ENCODE measurements at regions not wholly inside any gene's neighbourhood (a gene's known extent, or its start where the extent isn't known, plus 50 kb on each side); places are given as distances from the start of the nearest gene placed in this dataset.
"Not testable (repeated sequence)": the region's sequence is repeated elsewhere in the genome, so short reads cannot be mapped to it uniquely, and the experiment has no call there.

DNA sequence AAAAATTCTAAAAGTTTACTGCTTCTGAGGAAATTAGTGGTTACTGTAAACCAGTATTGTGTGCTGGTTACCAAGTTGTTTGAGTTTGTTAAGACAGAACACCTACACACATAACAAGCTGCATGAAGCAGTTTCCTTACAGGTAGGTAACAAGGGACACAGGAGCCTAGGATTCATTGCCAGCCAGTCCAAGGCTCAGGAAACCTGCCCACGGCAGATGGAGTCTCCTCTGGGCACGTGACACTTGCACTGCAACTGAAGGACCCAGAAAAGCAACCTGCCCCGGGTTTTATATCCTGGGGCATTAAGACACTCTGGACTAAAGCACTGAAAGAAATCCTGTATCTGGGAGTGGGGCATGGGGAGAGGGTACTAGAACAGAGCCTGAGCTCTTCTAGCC is 639.3 kb downstream of the ADCYAP1 start:
- Histone ChIP-seq H3F3A (ENCODE audit: insufficient read depth, low read length) (no peaks in the 10 kb centered on the region), H3K79me2 (ENCODE audit: low read length) (no peaks in the 10 kb centered on the region), H3K27ac (ENCODE audit: low read length) (no peak overlapping the region), H3K36me3 (replicated peaks; ENCODE audit: insufficient read depth, low read length) (no peaks in the 10 kb centered on the region), H3K9ac (ENCODE audit: low read length) (no peak overlapping the region), H3K4me2 (ENCODE audit: low read depth, low read length) (no peak overlapping the region), H3K27me3 (replicated peaks; ENCODE audit: insufficient read depth, low read length) (no peaks in the 10 kb centered on the region), H4K20me1 (ENCODE audit: insufficient read depth, low read length) (no peaks in the 10 kb centered on the region), H3K4me1 (ENCODE audit: low read length) (no peaks in the 10 kb centered on the region), H3K4me3 (ENCODE audit: low read length) (no peak overlapping the region), H3K9me3 (replicated peaks; ENCODE audit: insufficient read depth, low read length) (no peaks in the 10 kb centered on the region), H3K9me2 (replicated peaks; ENCODE audit: insufficient read depth, low read length) (no peaks in the 10 kb centered on the region), H2AFZ (ENCODE audit: low read length) (no peak overlapping the region)
- TF ChIP-seq, protein P1, sequence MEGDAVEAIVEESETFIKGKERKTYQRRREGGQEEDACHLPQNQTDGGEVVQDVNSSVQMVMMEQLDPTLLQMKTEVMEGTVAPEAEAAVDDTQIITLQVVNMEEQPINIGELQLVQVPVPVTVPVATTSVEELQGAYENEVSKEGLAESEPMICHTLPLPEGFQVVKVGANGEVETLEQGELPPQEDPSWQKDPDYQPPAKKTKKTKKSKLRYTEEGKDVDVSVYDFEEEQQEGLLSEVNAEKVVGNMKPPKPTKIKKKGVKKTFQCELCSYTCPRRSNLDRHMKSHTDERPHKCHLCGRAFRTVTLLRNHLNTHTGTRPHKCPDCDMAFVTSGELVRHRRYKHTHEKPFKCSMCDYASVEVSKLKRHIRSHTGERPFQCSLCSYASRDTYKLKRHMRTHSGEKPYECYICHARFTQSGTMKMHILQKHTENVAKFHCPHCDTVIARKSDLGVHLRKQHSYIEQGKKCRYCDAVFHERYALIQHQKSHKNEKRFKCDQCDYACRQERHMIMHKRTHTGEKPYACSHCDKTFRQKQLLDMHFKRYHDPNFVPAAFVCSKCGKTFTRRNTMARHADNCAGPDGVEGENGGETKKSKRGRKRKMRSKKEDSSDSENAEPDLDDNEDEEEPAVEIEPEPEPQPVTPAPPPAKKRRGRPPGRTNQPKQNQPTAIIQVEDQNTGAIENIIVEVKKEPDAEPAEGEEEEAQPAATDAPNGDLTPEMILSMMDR (IDR thresholded peaks at IDR 0.05; ENCODE audit: low read length): no peak
- TF ChIP-seq EZH2 (optimal IDR thresholded peaks at IDR 0.05; ENCODE audit: low read depth, low read length): no peak
- TF ChIP-seq EZH2phosphoT487 (IDR thresholded peaks at IDR 0.05; ENCODE audit: low read length): no peak
- no peak for DNase-seq

DNA sequence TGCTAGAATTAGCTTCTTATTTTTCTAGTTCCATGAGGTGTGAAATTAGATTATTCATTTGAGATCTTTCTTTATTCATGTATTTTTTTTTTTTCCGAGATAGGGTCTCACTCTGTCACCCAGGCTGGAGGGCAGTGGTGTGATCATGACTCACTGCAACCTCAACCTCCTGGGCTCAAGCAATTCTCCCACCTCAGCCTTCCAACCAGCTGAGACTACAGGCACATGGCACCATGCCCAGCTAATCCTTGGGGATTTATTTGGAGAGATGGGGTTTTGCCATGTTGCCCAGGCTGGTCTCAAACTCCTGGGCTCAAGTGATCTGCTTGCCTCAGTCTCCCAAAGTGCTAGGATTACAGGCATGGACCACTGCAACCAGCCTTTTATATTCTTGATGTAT is 653.0 kb downstream of the ADCYAP1 start:
- not testable (repeated sequence) for H3K9me2 ChIP-seq (replicated peaks; ENCODE audit: insufficient read depth, low read length); H3K4me3 ChIP-seq (ENCODE audit: low read length); H3K27ac ChIP-seq (ENCODE audit: low read length); DNase-seq; H3K9me3 ChIP-seq (replicated peaks; ENCODE audit: insufficient read depth, low read length); H3K36me3 ChIP-seq (replicated peaks; ENCODE audit: insufficient read depth, low read length); H3K4me2 ChIP-seq (ENCODE audit: low read depth, low read length); H3F3A ChIP-seq (ENCODE audit: insufficient read depth, low read length); H3K9ac ChIP-seq (ENCODE audit: low read length); H3K79me2 ChIP-seq (ENCODE audit: low read length); H4K20me1 ChIP-seq (ENCODE audit: insufficient read depth, low read length); H3K27me3 ChIP-seq (replicated peaks; ENCODE audit: insufficient read depth, low read length); H3K4me1 ChIP-seq (ENCODE audit: low read length); H2AFZ ChIP-seq (ENCODE audit: low read length)

DNA sequence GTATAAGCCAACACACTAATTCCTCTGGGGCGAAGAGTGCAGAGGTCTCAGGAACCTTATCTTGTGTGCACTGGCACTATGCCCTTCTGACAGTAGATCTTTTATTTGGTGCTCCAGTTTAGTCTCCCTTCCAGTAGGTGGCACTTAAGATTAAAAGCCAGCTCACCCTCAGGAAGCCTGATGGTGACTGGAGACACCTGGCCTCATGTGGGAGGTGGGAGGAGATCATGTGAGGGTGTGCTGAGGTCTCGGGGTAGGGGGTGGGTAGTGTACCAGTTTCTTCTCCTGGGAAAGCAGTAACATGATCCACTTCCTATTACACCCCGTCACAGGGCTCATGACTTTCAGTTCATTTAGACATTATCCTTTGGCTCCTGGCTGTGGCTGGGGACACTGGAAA is 654.9 kb downstream of the ADCYAP1 start:
- H3K79me2 ChIP-seq (ENCODE audit: low read length): no peaks in the 10 kb centered on the region

DNA sequence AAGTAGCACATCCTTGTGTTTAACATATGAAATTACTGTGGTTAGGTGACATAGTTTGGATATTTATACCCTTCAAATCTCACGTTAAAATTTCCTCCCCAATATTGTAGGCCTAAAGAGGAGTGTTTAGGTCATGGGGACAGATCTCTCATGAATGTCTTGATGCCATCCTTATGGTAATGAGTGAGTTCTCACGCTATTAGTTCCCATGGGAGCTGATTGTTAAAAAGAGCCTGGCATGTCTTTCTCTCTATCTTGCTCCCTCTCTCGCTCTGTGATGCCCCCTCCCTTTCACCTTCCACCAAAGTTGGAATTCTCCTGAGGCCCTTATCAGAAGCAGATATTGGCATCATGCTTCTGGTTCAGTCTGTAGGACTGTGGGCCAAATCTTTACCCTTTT is 660.1 kb downstream of the ADCYAP1 start:
- H3K9me3 ChIP-seq (replicated peaks; ENCODE audit: insufficient read depth, low read length): no peaks in the 10 kb centered on the region
- H3K9ac ChIP-seq (ENCODE audit: low read length): no peak overlapping the region
- H4K20me1 ChIP-seq (ENCODE audit: insufficient read depth, low read length): no peaks in the 10 kb centered on the region
- H3K27ac ChIP-seq (ENCODE audit: low read length): no peak overlapping the region
- H3K27me3 ChIP-seq (replicated peaks; ENCODE audit: insufficient read depth, low read length): no peaks in the 10 kb centered on the region
- H3K9me2 ChIP-seq (replicated peaks; ENCODE audit: insufficient read depth, low read length): no peaks in the 10 kb centered on the region
- no peaks in the 10 kb centered on the region for H3K4me1 ChIP-seq (ENCODE audit: low read length)
- H3K36me3 ChIP-seq (replicated peaks; ENCODE audit: insufficient read depth, low read length): no peaks in the 10 kb centered on the region
- no peaks in the 10 kb centered on the region for H3K79me2 ChIP-seq (ENCODE audit: low read length)
- DNase-seq: no peak
- H3F3A ChIP-seq (ENCODE audit: insufficient read depth, low read length): no peaks in the 10 kb centered on the region
- H2AFZ ChIP-seq (ENCODE audit: low read length): no peak overlapping the region
- TF ChIP-seq EZH2 (optimal IDR thresholded peaks at IDR 0.05; ENCODE audit: low read depth, low read length): no peak
- TF ChIP-seq EZH2phosphoT487 (IDR thresholded peaks at IDR 0.05; ENCODE audit: low read length): no peak
- TF ChIP-seq, protein P1 (IDR thresholded peaks at IDR 0.05; ENCODE audit: low read length): no peak
- H3K4me2 ChIP-seq (ENCODE audit: low read depth, low read length): no peak overlapping the region
- H3K4me3 ChIP-seq (ENCODE audit: low read length): no peak overlapping the region

More for the DNA sequence above, 654.9 kb downstream of the ADCYAP1 start:
- Histone ChIP-seq H3K9me2 (replicated peaks; ENCODE audit: insufficient read depth, low read length) (no peaks in the 10 kb centered on the region), H3K4me1 (ENCODE audit: low read length) (no peaks in the 10 kb centered on the region), H3K36me3 (replicated peaks; ENCODE audit: insufficient read depth, low read length) (no peaks in the 10 kb centered on the region), H3K9ac (ENCODE audit: low read length) (no peak overlapping the region), H4K20me1 (ENCODE audit: insufficient read depth, low read length) (no peaks in the 10 kb centered on the region), H2AFZ (ENCODE audit: low read length) (no peak overlapping the region), H3K9me3 (replicated peaks; ENCODE audit: insufficient read depth, low read length) (no peaks in the 10 kb centered on the region), H3K27me3 (replicated peaks; ENCODE audit: insufficient read depth, low read length) (no peaks in the 10 kb centered on the region), H3K4me3 (ENCODE audit: low read length) (no peak overlapping the region), H3K27ac (ENCODE audit: low read length) (no peak overlapping the region), H3K4me2 (ENCODE audit: low read depth, low read length) (no peak overlapping the region), H3F3A (ENCODE audit: insufficient read depth, low read length) (no peaks in the 10 kb centered on the region)
- DNase-seq: no peak
- no peak for TF ChIP-seq EZH2phosphoT487 (IDR thresholded peaks at IDR 0.05; ENCODE audit: low read length)
- TF ChIP-seq, protein P1 (IDR thresholded peaks at IDR 0.05; ENCODE audit: low read length): no peak
- no peak for TF ChIP-seq EZH2 (optimal IDR thresholded peaks at IDR 0.05; ENCODE audit: low read depth, low read length)
